HCT116 (cell line): ENCODE measurements at regions not wholly inside any gene's neighbourhood (a gene's known extent, or its start where the extent isn't known, plus 50 kb on each side); places are given as distances from the start of the nearest gene placed in this dataset.

Experiments
- ATAC-seq: fragments of 200-7000 bp; cut with Tn5 transposase; 2 replicates; pipeline ENCODE4 v1.9.1; 2020; ENCODE audit warnings: mild to moderate bottlenecking, moderate library complexity
- BruUV-seq: library from RNA; stranded (reverse); fragments of 400-500 nt; replicated peaks from 2 replicates; lab custom pipeline; 2021; lab: Mats Ljungman, UMichigan
- CTCF ChIA-PET: fragments of 300-600 bp; sonication (Branson Sonifier 250); formaldehyde crosslinking; loops from one replicate; lab custom pipeline; 2021; ENCODE audit warnings: antibody characterized with exemption; lab: Charles Lee
- POLR2A ChIA-PET: fragments of 300-600, 350-600 bp; sonication (Branson Sonifier 250); formaldehyde crosslinking; loops from one replicate; lab custom pipeline; 2021; ENCODE audit warnings: antibody characterized with exemption; lab: Charles Lee
- RAD21 ChIA-PET, 2 experiments: fragments of 300-600 bp; sonication (Branson Sonifier 250); formaldehyde crosslinking; loops; one replicate each; lab custom pipeline; 2023; ENCODE audit warnings: low total read pairs in 2 of 2; ENCODE audit not compliant: uncharacterized antibody in 2 of 2, unreplicated experiment in 2 of 2, low non-redundant PET in 1 of 2; lab: Charles Lee
- DNase-seq: peaks from one replicate; pipeline ENCODE4 v3.0.0-alpha.2; 2010; ENCODE audit warnings: low read depth, low spot score
- H2AFZ ChIP-seq: fragments of 200-600 bp; shearing (Covaris generic), sonication (generic); 2 replicates; pipeline ENCODE4 v1.6.1; 2017; ENCODE audit warnings: low read depth, mixed run types, mixed read lengths, antibody characterized with exemption, low read length; ENCODE audit not compliant: poor library complexity, severe bottlenecking
- H3K27ac ChIP-seq: 2 replicates; pipeline ENCODE4 v1.5.1; 2012; ENCODE audit warnings: low read depth, low read length
- H3K27me3 ChIP-seq: fragments of 200-600 bp; sonication (generic); 2 replicates; pipeline ENCODE4 v1.6.1; 2016; ENCODE audit warnings: mixed run types, low read length, mixed read lengths; ENCODE audit not compliant: insufficient read depth
- H3K36me3 ChIP-seq, 2 experiments: fragments of 200-500 bp in 1 of 2; fragments of 200-600 bp in 1 of 2; sonication (Bioruptor generic) in 1 of 2; sonication (generic) in 1 of 2; 2 replicates each; pipeline versions ENCODE4 v1.5.1 to v1.6.1; 2014 to 2016; ENCODE audit warnings: low read length in 2 of 2, inconsistent platforms in 1 of 2, mixed read lengths in 1 of 2, mixed run types in 1 of 2; ENCODE audit not compliant: insufficient read depth in 2 of 2, control insufficient read depth in 1 of 2
- H3K4me1 ChIP-seq, 2 experiments: fragments of 200-600 bp in 1 of 2; sonication (generic) in 1 of 2; 2 replicates each; pipeline versions ENCODE4 v1.5.1 to v1.6.1; 2012 to 2017; ENCODE audit warnings: low read length in 2 of 2, inconsistent platforms in 1 of 2, mild to moderate bottlenecking in 1 of 2, mixed read lengths in 1 of 2, mixed run types in 1 of 2, moderate library complexity in 1 of 2; ENCODE audit not compliant: insufficient read depth in 2 of 2, control insufficient read depth in 1 of 2
- H3K4me2 ChIP-seq: fragments of 200-600 bp; sonication (generic); 2 replicates; pipeline ENCODE4 v1.6.1; 2017; ENCODE audit warnings: mixed run types, low read length, mixed read lengths
- H3K4me3 ChIP-seq, 2 experiments: fragments of 200-600 bp in 1 of 2; sonication (generic) in 1 of 2; replicated peaks in 1 of 2; 2 replicates each; pipeline ENCODE4 v1.5.1; 2011 to 2016; ENCODE audit warnings: low read length in 2 of 2, control low read depth in 1 of 2, low read depth in 1 of 2, mild to moderate bottlenecking in 1 of 2, mixed read lengths in 1 of 2, mixed run types in 1 of 2
- H3K79me2 ChIP-seq: fragments of 200-600 bp; sonication (generic); 2 replicates; pipeline ENCODE4 v1.6.1; 2017; ENCODE audit warnings: mild to moderate bottlenecking, mixed run types, low read length, moderate library complexity, mixed read lengths; ENCODE audit not compliant: insufficient read depth
- H3K9ac ChIP-seq: fragments of 200-600 bp; sonication (generic); 2 replicates; pipeline ENCODE4 v1.6.1; 2016; ENCODE audit warnings: low read length, mixed read lengths
- H3K9me2 ChIP-seq: fragments of 200-600 bp; sonication (generic), shearing (Covaris generic); 2 replicates; pipeline ENCODE4 v1.6.1; 2017; ENCODE audit warnings: mixed run types, mild to moderate bottlenecking, moderate library complexity; ENCODE audit not compliant: insufficient read depth
- H3K9me3 ChIP-seq, 2 experiments: fragments of 200-500 bp in 1 of 2; fragments of 200-600 bp in 1 of 2; sonication (Bioruptor generic) in 1 of 2; sonication (generic) in 1 of 2; 2 replicates each; pipeline ENCODE4 v1.6.1; 2014 to 2017; ENCODE audit warnings: low read length in 2 of 2, mixed read lengths in 2 of 2, inconsistent platforms in 1 of 2, low read depth in 1 of 2, mild to moderate bottlenecking in 1 of 2, mixed run types in 1 of 2, moderate library complexity in 1 of 2; ENCODE audit not compliant: control insufficient read depth in 1 of 2, insufficient read depth in 1 of 2
- H4K20me1 ChIP-seq: fragments of 200-600 bp; sonication (generic), shearing (Covaris generic); 2 replicates; pipeline ENCODE4 v1.6.1; 2017; ENCODE audit warnings: mixed run types, mild to moderate bottlenecking, moderate library complexity; ENCODE audit not compliant: insufficient read depth
- CBX3 ChIP-seq: IDR thresholded peaks from 2 replicates; pipeline ENCODE4 v1.6.1; 2012; ENCODE audit warnings: low read depth
- CEBPB ChIP-seq: IDR thresholded peaks from 2 replicates; pipeline ENCODE4 v1.6.1; 2012; ENCODE audit warnings: low read depth
- EGR1 ChIP-seq: IDR thresholded peaks from 2 replicates; pipeline ENCODE4 v1.6.1; 2012; ENCODE audit warnings: low read depth
- EZH2phosphoT487 ChIP-seq: fragments of 200-600 bp; IDR thresholded peaks from 2 replicates; pipeline ENCODE4 v1.6.1; 2018; ENCODE audit warnings: antibody characterized with exemption, borderline replicate concordance
- FOSL1 ChIP-seq: IDR thresholded peaks from 2 replicates; pipeline ENCODE4 v1.6.1; 2012; ENCODE audit warnings: low read depth
- JUND ChIP-seq: IDR thresholded peaks from 2 replicates; pipeline ENCODE4 v1.6.1; 2012
- POLR2A ChIP-seq: IDR thresholded peaks from 2 replicates; pipeline ENCODE4 v1.7.0; 2011; ENCODE audit warnings: borderline replicate concordance; ENCODE audit not compliant: insufficient read depth, insufficient read length; ENCODE audit errors: extremely low read depth
- REST ChIP-seq: IDR thresholded peaks from 2 replicates; pipeline ENCODE4 v1.6.1; 2012; ENCODE audit warnings: low read depth
- SIN3A ChIP-seq: IDR thresholded peaks from 2 replicates; pipeline ENCODE4 v1.6.1; 2012; ENCODE audit warnings: low read depth
- SP1 ChIP-seq: IDR thresholded peaks from 2 replicates; pipeline ENCODE4 v1.6.1; 2012; ENCODE audit warnings: low read depth
- SRF ChIP-seq: IDR thresholded peaks from 2 replicates; pipeline ENCODE4 v1.6.1; 2012; ENCODE audit warnings: low read depth
- TCF7L2 ChIP-seq: IDR thresholded peaks from 2 replicates; pipeline ENCODE4 v1.7.0; 2011; ENCODE audit warnings: borderline replicate concordance, inconsistent platforms; ENCODE audit not compliant: insufficient read depth, insufficient read length; ENCODE audit errors: extremely low read depth
- YY1 ChIP-seq: IDR thresholded peaks from 2 replicates; pipeline ENCODE4 v1.6.1; 2011; ENCODE audit warnings: low read length, low read depth, moderate library complexity, mild to moderate bottlenecking; ENCODE audit not compliant: insufficient replicate concordance; ENCODE audit errors: extremely low read depth
- ZBTB33 ChIP-seq: IDR thresholded peaks from 2 replicates; pipeline ENCODE4 v1.6.1; 2011; ENCODE audit warnings: mild to moderate bottlenecking, low read length, moderate library complexity; ENCODE audit not compliant: insufficient replicate concordance; ENCODE audit errors: extremely low read depth
- ZFX ChIP-seq: fragments of 450-650 bp; IDR thresholded peaks from 2 replicates; pipeline ENCODE4 v1.6.1; 2017
- ZNF274 ChIP-seq: fragments of 200-500 bp; sonication (Bioruptor generic); IDR thresholded peaks from 2 replicates; pipeline ENCODE4 v1.6.1; 2014; ENCODE audit warnings: mild to moderate bottlenecking, low read depth, low read length, inconsistent platforms
- intact Hi-C: fragments of 100-400 bp; cut with micrococcal nuclease; formaldehyde crosslinking; loops from 2 replicates; pipeline ENCODE4 v1.10.0; 2022
- TF ChIP-seq, protein P1 (sequence below): IDR thresholded peaks from 2 replicates; pipeline ENCODE4 v1.6.1; 2012
- TF ChIP-seq, protein P2 (sequence below), 3 experiments: fragments of 200-600 bp in 1 of 3; sonication (generic) in 1 of 3; IDR thresholded peaks in 2 of 3; conservative IDR thresholded peaks in 1 of 3; 2 replicates each; pipeline ENCODE4 v1.5.1; 2012 to 2017; ENCODE audit warnings: low read depth in 2 of 3, low read length in 2 of 3, antibody characterized with exemption in 1 of 3, borderline replicate concordance in 1 of 3, control low read depth in 1 of 3, mild to moderate bottlenecking in 1 of 3, mixed read lengths in 1 of 3, mixed run types in 1 of 3, moderate library complexity in 1 of 3; ENCODE audit not compliant: insufficient read depth in 1 of 3

GRCh38 chr2:129775952-129776653, 203.4 kb upstream of the RAB6C start:
- no peak for DNase-seq
- Histone ChIP-seq H3K9ac (no peak overlapping the region), H4K20me1 (no peaks in the 10 kb centered on the region), H3K4me1 (no peaks in the 10 kb centered on the region), H3K4me2 (no peak overlapping the region), H3K9me3 (no peaks in the 10 kb centered on the region), H3K27ac (no peak overlapping the region), H3K36me3 (no peaks in the 10 kb centered on the region), H3K4me3 (no peak overlapping the region), H3K27me3 (peaks cover 30% of the 10 kb centered on the region; the same call in 1 of the 2 replicates), H3K79me2 (no peaks in the 10 kb centered on the region), H3K9me2 (no peaks in the 10 kb centered on the region), H2AFZ (no peak overlapping the region)
- POLR2A ChIA-PET: no interaction called here
- CTCF ChIA-PET: no interaction called here
- TF ChIP-seq ZFX (no peak), POLR2A (no peak), FOSL1 (no peak), SRF (no peak), CBX3 (no peak), SIN3A (no peak), ZNF274 (no peak), CEBPB (no peak), EZH2phosphoT487 (no peak), SP1 (no peak), REST (no peak), YY1 (no peak), JUND (no peak), ZBTB33 (no peak), TCF7L2 (no peak), EGR1 (no peak)
- TF ChIP-seq, protein P1, sequence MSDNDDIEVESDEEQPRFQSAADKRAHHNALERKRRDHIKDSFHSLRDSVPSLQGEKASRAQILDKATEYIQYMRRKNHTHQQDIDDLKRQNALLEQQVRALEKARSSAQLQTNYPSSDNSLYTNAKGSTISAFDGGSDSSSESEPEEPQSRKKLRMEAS: no peak
- TF ChIP-seq, protein P2, sequence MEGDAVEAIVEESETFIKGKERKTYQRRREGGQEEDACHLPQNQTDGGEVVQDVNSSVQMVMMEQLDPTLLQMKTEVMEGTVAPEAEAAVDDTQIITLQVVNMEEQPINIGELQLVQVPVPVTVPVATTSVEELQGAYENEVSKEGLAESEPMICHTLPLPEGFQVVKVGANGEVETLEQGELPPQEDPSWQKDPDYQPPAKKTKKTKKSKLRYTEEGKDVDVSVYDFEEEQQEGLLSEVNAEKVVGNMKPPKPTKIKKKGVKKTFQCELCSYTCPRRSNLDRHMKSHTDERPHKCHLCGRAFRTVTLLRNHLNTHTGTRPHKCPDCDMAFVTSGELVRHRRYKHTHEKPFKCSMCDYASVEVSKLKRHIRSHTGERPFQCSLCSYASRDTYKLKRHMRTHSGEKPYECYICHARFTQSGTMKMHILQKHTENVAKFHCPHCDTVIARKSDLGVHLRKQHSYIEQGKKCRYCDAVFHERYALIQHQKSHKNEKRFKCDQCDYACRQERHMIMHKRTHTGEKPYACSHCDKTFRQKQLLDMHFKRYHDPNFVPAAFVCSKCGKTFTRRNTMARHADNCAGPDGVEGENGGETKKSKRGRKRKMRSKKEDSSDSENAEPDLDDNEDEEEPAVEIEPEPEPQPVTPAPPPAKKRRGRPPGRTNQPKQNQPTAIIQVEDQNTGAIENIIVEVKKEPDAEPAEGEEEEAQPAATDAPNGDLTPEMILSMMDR (IDR thresholded peaks at IDR 0.05 in 2 of 3, conservative IDR thresholded peaks at IDR 0.05 in 1 of 3; ENCODE audit: borderline replicate concordance in 1 of 3, insufficient read depth in 1 of 3, low read depth in 2 of 3, low read length in 2 of 3): no peak
- intact Hi-C loops: no loop called here
- ATAC-seq: no peak
- RAD21 ChIA-PET: no interaction called here
- BruUV-seq: no TSS peak
